ENCODE measurements at regions not wholly inside any gene's neighbourhood (a gene's known extent, or its start where the extent isn't known, plus 50 kb on each side); places are given as distances from the start of the nearest gene placed in this dataset.
"Not testable (repeated sequence)": the region's sequence is repeated elsewhere in the genome, so short reads cannot be mapped to it uniquely, and the experiment has no call there.

DNA sequence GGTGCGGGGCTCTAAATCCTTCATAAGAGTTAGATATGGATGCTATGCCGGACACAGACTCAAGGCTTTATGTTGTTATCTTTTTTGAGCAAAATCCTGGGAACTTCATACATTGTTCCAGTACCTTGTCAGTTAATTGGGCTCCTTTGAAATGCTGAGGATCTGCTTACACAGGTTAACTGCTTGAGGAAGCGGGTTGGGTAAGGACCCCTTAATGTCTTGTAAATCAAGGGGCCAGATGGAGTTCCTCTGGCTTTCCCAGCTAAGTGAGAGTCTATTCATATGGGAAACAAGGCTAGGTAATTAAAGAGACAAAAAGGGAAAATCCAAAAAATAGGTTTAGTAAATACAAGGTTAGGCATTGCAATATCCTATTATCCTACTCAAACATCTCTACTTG lies 141.5 kb downstream of the OR2B2 start:
- no peak for DNase-seq

DNA sequence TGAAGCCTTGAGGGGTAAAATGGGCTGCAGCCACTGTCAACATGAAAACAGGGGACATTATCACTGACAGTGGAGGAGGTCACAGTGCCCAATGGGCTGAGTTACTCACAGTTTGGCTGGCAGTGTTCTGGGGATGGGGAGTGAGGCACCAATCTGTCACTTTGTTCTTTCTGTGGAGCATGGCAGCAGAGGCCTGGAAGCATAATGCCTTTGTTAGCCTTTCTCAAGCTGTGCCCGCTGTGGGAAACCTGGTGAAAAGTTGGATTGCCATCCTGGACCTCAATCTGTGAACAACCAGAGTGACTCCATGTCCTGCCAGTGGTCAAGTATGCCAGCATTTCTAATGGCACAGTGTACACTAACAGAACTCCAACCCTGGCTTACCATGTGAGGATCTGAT lies 143.6 kb downstream of the OR2B2 start:
- no peak for DNase-seq

GRCh38 chr6:27767851-27768250 lies 144.3 kb downstream of the OR2B2 start:
- DNase-seq: no peak

GRCh38 chr6:27766405-27766804 lies 145.8 kb downstream of the OR2B2 start:
- no peak for DNase-seq

GRCh38 chr6:27765028-27765590 lies 147.1 kb downstream of the OR2B2 start:
- DNase-seq: no peak

- DNase-seq: no peak
Observed at GRCh38 chr6:27761391-27761790, 150.8 kb downstream of the OR2B2 start.

DNA sequence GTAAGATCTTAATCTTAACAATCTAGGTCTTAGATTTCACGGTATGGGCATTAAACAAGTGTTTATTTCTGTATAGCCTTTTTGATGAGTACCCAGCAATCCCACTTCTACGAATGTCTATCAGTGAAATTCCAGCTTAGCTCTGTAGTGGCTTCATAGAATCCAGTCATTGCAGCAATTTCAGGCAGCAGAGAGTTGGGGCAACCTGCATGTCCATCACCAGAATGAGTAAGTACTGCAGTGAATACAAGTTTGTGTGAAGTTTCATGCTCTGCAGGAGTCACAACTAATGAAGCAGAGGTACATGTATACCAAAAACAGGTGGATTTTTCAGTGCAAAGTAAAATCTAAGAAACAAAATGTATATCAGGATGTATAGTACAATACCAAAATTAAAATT lies 151.7 kb downstream of the OR2B2 start:
- DNase-seq: no peak

DNA sequence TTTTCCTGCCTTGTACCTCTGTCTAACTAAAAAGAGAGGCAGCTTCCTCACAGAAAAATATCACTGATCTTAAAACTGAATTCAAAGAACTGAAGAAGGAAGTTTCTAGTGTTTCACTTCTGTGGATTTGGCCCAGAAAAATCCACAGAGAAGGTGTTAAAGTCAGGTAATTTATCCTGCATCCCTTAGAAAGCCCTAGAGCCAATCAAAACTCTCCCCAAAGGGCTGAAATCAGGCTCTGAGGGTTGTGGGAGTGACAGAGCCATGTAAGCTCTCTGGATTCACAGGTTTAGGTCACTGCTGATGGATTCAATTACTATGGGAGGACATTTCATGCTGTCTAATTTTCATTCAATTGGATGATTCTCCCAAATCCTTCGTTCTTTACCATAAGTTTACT lies 152.3 kb downstream of the OR2B2 start:
- DNase-seq: no peak

GRCh38 chr6:27758491-27758890 lies 153.7 kb downstream of the OR2B2 start:
- no peak for DNase-seq

DNA sequence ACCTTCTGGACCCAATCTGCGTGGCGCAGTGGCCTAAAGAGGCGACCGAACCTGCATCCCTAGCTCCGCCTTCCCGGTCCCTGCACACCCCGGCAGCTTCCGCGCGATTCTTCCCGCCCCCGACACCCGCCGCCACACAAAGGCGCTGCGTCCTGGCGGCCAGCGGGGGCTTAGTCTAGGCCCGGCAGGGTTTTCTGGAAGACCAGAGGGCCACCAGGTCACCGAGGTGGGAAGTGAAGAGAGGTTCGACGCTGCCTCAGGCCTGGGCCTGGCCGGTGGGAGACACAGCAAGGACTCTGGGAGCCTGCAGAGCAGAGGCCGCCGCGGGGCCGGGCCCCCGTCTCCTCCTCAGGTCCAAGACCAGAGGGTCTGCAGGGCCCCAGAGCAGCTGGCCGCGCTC lies 154.9 kb downstream of the OR2B2 start:
- peak; percentile 46 for DNase-seq

GRCh38 chr6:27755768-27756167 lies 156.4 kb downstream of the OR2B2 start:
- no peak for DNase-seq

DNA sequence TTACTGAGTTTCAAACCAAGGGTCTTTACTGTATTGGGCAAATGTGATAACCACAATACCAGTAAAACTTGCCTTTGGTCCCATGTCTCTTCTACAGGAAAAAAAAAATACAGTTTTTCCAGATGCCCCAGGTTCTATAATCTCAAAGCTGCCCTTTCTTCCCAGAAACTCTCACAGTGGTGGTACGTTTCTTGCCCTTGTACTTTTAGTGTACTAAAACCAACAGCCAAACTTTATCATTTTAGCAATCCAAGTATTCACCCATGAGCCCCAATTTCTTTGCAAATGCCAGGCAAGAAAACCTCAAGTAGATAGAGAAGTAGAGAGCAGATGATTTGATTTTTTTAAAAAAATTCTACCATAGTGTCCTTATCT lies 157.8 kb downstream of the OR2B2 start:
- DNase-seq: no peak

DNA sequence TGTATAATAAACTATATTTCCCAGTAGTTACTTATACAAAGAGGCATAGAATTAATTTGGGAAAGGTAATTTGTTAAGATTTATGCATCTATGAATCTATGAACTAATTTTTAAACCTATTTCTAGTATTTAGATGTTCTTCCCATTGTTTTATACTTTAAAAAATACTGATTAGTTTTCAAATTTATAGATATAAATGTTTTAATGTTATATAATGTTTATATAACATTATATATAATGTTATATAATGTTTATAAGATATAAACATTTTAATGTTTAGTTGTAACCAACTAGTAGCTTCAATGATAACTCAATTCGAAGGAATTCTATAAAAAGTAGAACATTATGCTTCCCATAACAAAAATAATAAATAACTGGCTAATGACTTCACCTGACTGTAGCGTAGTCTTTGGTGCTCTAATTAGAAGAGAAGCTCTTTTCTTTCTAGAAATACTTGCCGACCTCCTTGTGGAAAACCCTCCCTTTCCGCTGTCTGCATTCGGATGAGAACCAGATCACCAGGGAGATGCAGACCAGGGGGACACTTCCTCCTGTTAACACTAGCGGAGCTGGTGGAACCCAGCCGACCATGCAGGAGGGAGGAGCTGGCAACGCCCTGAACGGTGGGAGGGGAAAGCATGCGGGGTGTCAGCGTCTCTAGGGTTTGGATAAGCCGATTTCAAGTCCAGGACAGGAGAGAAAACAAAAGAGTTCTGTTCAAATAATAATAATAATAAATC lies 158.4 kb downstream of the OR2B2 start:
- DNase-seq: peak; percentile 77

GRCh38 chr6:27752038-27752885 lies 159.9 kb downstream of the OR2B2 start:
- peak; percentile 87 for DNase-seq

GRCh38 chr6:27748661-27749060 lies 163.5 kb downstream of the OR2B2 start:
- no peak for DNase-seq

- DNase-seq: no peak
Observed at GRCh38 chr6:27747637-27748036, 164.6 kb downstream of the OR2B2 start.

DNA sequence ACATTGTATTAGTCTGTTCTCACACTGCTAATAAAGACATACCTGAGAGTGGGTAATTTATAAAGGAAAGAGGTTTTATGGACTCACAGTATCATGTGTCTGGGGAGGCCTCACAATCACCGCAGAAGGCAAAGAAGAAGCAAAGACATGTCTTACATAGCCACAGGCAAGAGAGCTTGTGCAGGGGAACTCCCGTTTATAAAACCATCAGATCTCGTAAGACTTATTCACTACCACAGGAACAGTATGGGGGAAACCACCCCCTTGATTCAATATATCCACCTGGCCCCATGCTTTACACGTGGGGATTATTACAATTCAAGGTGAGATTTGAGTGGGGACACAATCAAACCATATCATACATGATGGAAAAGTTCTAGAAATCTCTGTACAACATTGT lies 165.3 kb downstream of the OR2B2 start:
- DNase-seq: not testable (repeated sequence)

- no peak for DNase-seq
Observed at GRCh38 chr6:27743787-27744186, 168.4 kb downstream of the OR2B2 start.

- no peak for DNase-seq
Observed at GRCh38 chr6:27742833-27743573, 169.2 kb downstream of the OR2B2 start.

DNA sequence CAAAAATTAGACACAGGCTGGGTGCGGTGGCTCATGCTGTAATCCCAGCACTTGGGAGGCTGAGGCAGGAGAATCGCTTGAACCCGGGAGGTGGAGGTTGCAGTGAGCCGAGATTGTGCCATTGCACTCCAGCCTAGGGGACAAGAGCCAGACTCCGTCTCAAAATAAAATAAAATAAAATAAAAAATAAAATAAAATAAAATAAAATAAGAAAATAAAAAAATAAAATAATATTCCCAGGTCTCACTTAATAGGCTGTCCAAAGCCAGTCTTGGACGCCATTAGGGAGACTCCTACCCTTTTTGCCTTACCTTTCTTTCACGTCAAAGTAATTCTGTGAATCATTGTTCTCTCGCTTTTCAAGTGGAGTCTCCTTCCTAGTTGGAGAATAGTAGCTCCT lies 172.3 kb downstream of the OR2B2 start:
- DNase-seq: not testable (repeated sequence)

GRCh38 chr6:27736686-27737085 lies 175.5 kb downstream of the OR2B2 start:
- DNase-seq: no peak

- no peak for DNase-seq
Observed at GRCh38 chr6:27728442-27728841, 183.8 kb downstream of the OR2B2 start.

- no peak for DNase-seq
Observed at GRCh38 chr6:27726619-27727023, 185.6 kb downstream of the OR2B2 start.

All from CD4-positive, alpha-beta T cell treated with Interleukin-17A for 1 hour (primary cell).